HCT116 (cell line): ENCODE measurements at regions not wholly inside any gene's neighbourhood (a gene's known extent, or its start where the extent isn't known, plus 50 kb on each side); places are given as distances from the start of the nearest gene placed in this dataset.

Experiments
- ATAC-seq: fragments of 200-7000 bp; cut with Tn5 transposase; 2 replicates; pipeline ENCODE4 v1.9.1; 2020; ENCODE audit warnings: mild to moderate bottlenecking, moderate library complexity
- BruUV-seq: library from RNA; stranded (reverse); fragments of 400-500 nt; replicated peaks from 2 replicates; lab custom pipeline; 2021; lab: Mats Ljungman, UMichigan
- CTCF ChIA-PET: fragments of 300-600 bp; sonication (Branson Sonifier 250); formaldehyde crosslinking; loops from one replicate; lab custom pipeline; 2021; ENCODE audit warnings: antibody characterized with exemption; lab: Charles Lee
- POLR2A ChIA-PET: fragments of 300-600, 350-600 bp; sonication (Branson Sonifier 250); formaldehyde crosslinking; loops from one replicate; lab custom pipeline; 2021; ENCODE audit warnings: antibody characterized with exemption; lab: Charles Lee
- RAD21 ChIA-PET, 2 experiments: fragments of 300-600 bp; sonication (Branson Sonifier 250); formaldehyde crosslinking; loops; one replicate each; lab custom pipeline; 2023; ENCODE audit warnings: low total read pairs in 2 of 2; ENCODE audit not compliant: uncharacterized antibody in 2 of 2, unreplicated experiment in 2 of 2, low non-redundant PET in 1 of 2; lab: Charles Lee
- DNase-seq: peaks from one replicate; pipeline ENCODE4 v3.0.0-alpha.2; 2010; ENCODE audit warnings: low read depth, low spot score
- H2AFZ ChIP-seq: fragments of 200-600 bp; shearing (Covaris generic), sonication (generic); 2 replicates; pipeline ENCODE4 v1.6.1; 2017; ENCODE audit warnings: low read depth, mixed run types, mixed read lengths, antibody characterized with exemption, low read length; ENCODE audit not compliant: poor library complexity, severe bottlenecking
- H3K27ac ChIP-seq: 2 replicates; pipeline ENCODE4 v1.5.1; 2012; ENCODE audit warnings: low read depth, low read length
- H3K27me3 ChIP-seq: fragments of 200-600 bp; sonication (generic); 2 replicates; pipeline ENCODE4 v1.6.1; 2016; ENCODE audit warnings: mixed run types, low read length, mixed read lengths; ENCODE audit not compliant: insufficient read depth
- H3K36me3 ChIP-seq, 2 experiments: fragments of 200-500 bp in 1 of 2; fragments of 200-600 bp in 1 of 2; sonication (Bioruptor generic) in 1 of 2; sonication (generic) in 1 of 2; 2 replicates each; pipeline versions ENCODE4 v1.5.1 to v1.6.1; 2014 to 2016; ENCODE audit warnings: low read length in 2 of 2, inconsistent platforms in 1 of 2, mixed read lengths in 1 of 2, mixed run types in 1 of 2; ENCODE audit not compliant: insufficient read depth in 2 of 2, control insufficient read depth in 1 of 2
- H3K4me1 ChIP-seq, 2 experiments: fragments of 200-600 bp in 1 of 2; sonication (generic) in 1 of 2; 2 replicates each; pipeline versions ENCODE4 v1.5.1 to v1.6.1; 2012 to 2017; ENCODE audit warnings: low read length in 2 of 2, inconsistent platforms in 1 of 2, mild to moderate bottlenecking in 1 of 2, mixed read lengths in 1 of 2, mixed run types in 1 of 2, moderate library complexity in 1 of 2; ENCODE audit not compliant: insufficient read depth in 2 of 2, control insufficient read depth in 1 of 2
- H3K4me2 ChIP-seq: fragments of 200-600 bp; sonication (generic); 2 replicates; pipeline ENCODE4 v1.6.1; 2017; ENCODE audit warnings: mixed run types, low read length, mixed read lengths
- H3K4me3 ChIP-seq, 2 experiments: fragments of 200-600 bp in 1 of 2; sonication (generic) in 1 of 2; replicated peaks in 1 of 2; 2 replicates each; pipeline ENCODE4 v1.5.1; 2011 to 2016; ENCODE audit warnings: low read length in 2 of 2, control low read depth in 1 of 2, low read depth in 1 of 2, mild to moderate bottlenecking in 1 of 2, mixed read lengths in 1 of 2, mixed run types in 1 of 2
- H3K79me2 ChIP-seq: fragments of 200-600 bp; sonication (generic); 2 replicates; pipeline ENCODE4 v1.6.1; 2017; ENCODE audit warnings: mild to moderate bottlenecking, mixed run types, low read length, moderate library complexity, mixed read lengths; ENCODE audit not compliant: insufficient read depth
- H3K9ac ChIP-seq: fragments of 200-600 bp; sonication (generic); 2 replicates; pipeline ENCODE4 v1.6.1; 2016; ENCODE audit warnings: low read length, mixed read lengths
- H3K9me2 ChIP-seq: fragments of 200-600 bp; sonication (generic), shearing (Covaris generic); 2 replicates; pipeline ENCODE4 v1.6.1; 2017; ENCODE audit warnings: mixed run types, mild to moderate bottlenecking, moderate library complexity; ENCODE audit not compliant: insufficient read depth
- H3K9me3 ChIP-seq, 2 experiments: fragments of 200-500 bp in 1 of 2; fragments of 200-600 bp in 1 of 2; sonication (Bioruptor generic) in 1 of 2; sonication (generic) in 1 of 2; 2 replicates each; pipeline ENCODE4 v1.6.1; 2014 to 2017; ENCODE audit warnings: low read length in 2 of 2, mixed read lengths in 2 of 2, inconsistent platforms in 1 of 2, low read depth in 1 of 2, mild to moderate bottlenecking in 1 of 2, mixed run types in 1 of 2, moderate library complexity in 1 of 2; ENCODE audit not compliant: control insufficient read depth in 1 of 2, insufficient read depth in 1 of 2
- H4K20me1 ChIP-seq: fragments of 200-600 bp; sonication (generic), shearing (Covaris generic); 2 replicates; pipeline ENCODE4 v1.6.1; 2017; ENCODE audit warnings: mixed run types, mild to moderate bottlenecking, moderate library complexity; ENCODE audit not compliant: insufficient read depth
- CBX3 ChIP-seq: IDR thresholded peaks from 2 replicates; pipeline ENCODE4 v1.6.1; 2012; ENCODE audit warnings: low read depth
- CEBPB ChIP-seq: IDR thresholded peaks from 2 replicates; pipeline ENCODE4 v1.6.1; 2012; ENCODE audit warnings: low read depth
- CTCF ChIP-seq, 3 experiments: fragments of 200-600 bp in 1 of 3; sonication (generic) in 1 of 3; IDR thresholded peaks in 2 of 3; conservative IDR thresholded peaks in 1 of 3; 2 replicates each; pipeline ENCODE4 v1.5.1; 2012 to 2017; ENCODE audit warnings: low read depth in 2 of 3, low read length in 2 of 3, antibody characterized with exemption in 1 of 3, borderline replicate concordance in 1 of 3, control low read depth in 1 of 3, mild to moderate bottlenecking in 1 of 3, mixed read lengths in 1 of 3, mixed run types in 1 of 3, moderate library complexity in 1 of 3; ENCODE audit not compliant: insufficient read depth in 1 of 3
- EGR1 ChIP-seq: IDR thresholded peaks from 2 replicates; pipeline ENCODE4 v1.6.1; 2012; ENCODE audit warnings: low read depth
- ELF1 ChIP-seq: IDR thresholded peaks from 2 replicates; pipeline ENCODE4 v1.6.1; 2012; ENCODE audit warnings: low read depth, borderline replicate concordance
- EZH2 ChIP-seq: fragments of 200-600 bp; sonication (generic); IDR thresholded peaks from 2 replicates; pipeline ENCODE4 v1.6.1; 2017; ENCODE audit warnings: antibody characterized with exemption, mixed run types
- EZH2phosphoT487 ChIP-seq: fragments of 200-600 bp; IDR thresholded peaks from 2 replicates; pipeline ENCODE4 v1.6.1; 2018; ENCODE audit warnings: antibody characterized with exemption, borderline replicate concordance
- JUND ChIP-seq: IDR thresholded peaks from 2 replicates; pipeline ENCODE4 v1.6.1; 2012
- REST ChIP-seq: IDR thresholded peaks from 2 replicates; pipeline ENCODE4 v1.6.1; 2012; ENCODE audit warnings: low read depth
- SRF ChIP-seq: IDR thresholded peaks from 2 replicates; pipeline ENCODE4 v1.6.1; 2012; ENCODE audit warnings: low read depth
- YY1 ChIP-seq: IDR thresholded peaks from 2 replicates; pipeline ENCODE4 v1.6.1; 2011; ENCODE audit warnings: low read length, low read depth, moderate library complexity, mild to moderate bottlenecking; ENCODE audit not compliant: insufficient replicate concordance; ENCODE audit errors: extremely low read depth
- ZBTB33 ChIP-seq: IDR thresholded peaks from 2 replicates; pipeline ENCODE4 v1.6.1; 2011; ENCODE audit warnings: mild to moderate bottlenecking, low read length, moderate library complexity; ENCODE audit not compliant: insufficient replicate concordance; ENCODE audit errors: extremely low read depth
- ZFX ChIP-seq: fragments of 450-650 bp; IDR thresholded peaks from 2 replicates; pipeline ENCODE4 v1.6.1; 2017
- intact Hi-C: fragments of 100-400 bp; cut with micrococcal nuclease; formaldehyde crosslinking; loops from 2 replicates; pipeline ENCODE4 v1.10.0; 2022
- TF ChIP-seq, protein P1 (sequence below): IDR thresholded peaks from 2 replicates; pipeline ENCODE4 v1.6.1; 2012
- TF ChIP-seq, protein P2 (sequence below): IDR thresholded peaks from 2 replicates; pipeline ENCODE4 v1.6.1; 2012

DNA sequence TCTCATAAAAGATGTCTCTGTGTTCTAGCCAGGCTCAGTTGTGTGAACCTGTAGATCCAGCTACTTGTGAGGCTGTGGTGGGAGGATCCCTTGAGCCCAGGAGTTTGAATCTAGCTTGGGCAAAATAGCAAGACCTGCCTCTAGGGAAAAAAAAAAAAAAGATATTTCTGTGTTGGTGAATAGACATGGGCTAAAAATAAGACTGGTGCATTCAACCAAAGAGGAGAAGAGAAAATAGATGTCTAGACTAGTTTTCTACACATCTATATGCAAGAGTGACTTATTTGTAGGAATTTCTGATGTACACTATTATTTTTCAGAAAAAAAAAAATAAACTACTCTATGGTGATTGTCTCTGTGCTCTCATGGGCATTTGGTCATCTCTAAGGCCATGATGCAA is 555.1 kb downstream of the BCL11A start:
- Histone ChIP-seq H3K4me1 (no peaks in the 10 kb centered on the region), H2AFZ (no peak overlapping the region), H3K27ac (no peak overlapping the region), H3K27me3 (no peaks in the 10 kb centered on the region), H3K36me3 (no peaks in the 10 kb centered on the region), H3K4me3 (no peak overlapping the region), H3K4me2 (no peak overlapping the region), H3K9ac (no peak overlapping the region), H3K9me3 (no peaks in the 10 kb centered on the region), H4K20me1 (no peaks in the 10 kb centered on the region), H3K9me2 (no peaks in the 10 kb centered on the region), H3K79me2 (no peaks in the 10 kb centered on the region)
- POLR2A ChIA-PET, result no interaction called here
- ATAC-seq (no peak), DNase-seq (no peak)
- intact Hi-C loops, result no loop called here
- no TSS peak for BruUV-seq
- CTCF ChIA-PET, result no interaction called here
- TF ChIP-seq EZH2, result no peak
- no peak for TF ChIP-seq JUND
- TF ChIP-seq CTCF (IDR thresholded peaks at IDR 0.05 in 2 of 3, conservative IDR thresholded peaks at IDR 0.05 in 1 of 3; ENCODE audit: borderline replicate concordance in 1 of 3, insufficient read depth in 1 of 3, low read depth in 2 of 3, low read length in 2 of 3), result no peak
- TF ChIP-seq SRF, result no peak
- TF ChIP-seq REST, result no peak
- TF ChIP-seq, protein P1, sequence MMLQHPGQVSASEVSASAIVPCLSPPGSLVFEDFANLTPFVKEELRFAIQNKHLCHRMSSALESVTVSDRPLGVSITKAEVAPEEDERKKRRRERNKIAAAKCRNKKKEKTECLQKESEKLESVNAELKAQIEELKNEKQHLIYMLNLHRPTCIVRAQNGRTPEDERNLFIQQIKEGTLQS, result no peak
- TF ChIP-seq, protein P2, sequence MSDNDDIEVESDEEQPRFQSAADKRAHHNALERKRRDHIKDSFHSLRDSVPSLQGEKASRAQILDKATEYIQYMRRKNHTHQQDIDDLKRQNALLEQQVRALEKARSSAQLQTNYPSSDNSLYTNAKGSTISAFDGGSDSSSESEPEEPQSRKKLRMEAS, result no peak
- no peak for TF ChIP-seq EZH2phosphoT487
- TF ChIP-seq ZFX, result no peak
- no peak for TF ChIP-seq YY1
- no peak for TF ChIP-seq ELF1
- TF ChIP-seq CBX3, result no peak
- no peak for TF ChIP-seq ZBTB33
- no peak for TF ChIP-seq CEBPB
- no peak for TF ChIP-seq EGR1
- RAD21 ChIA-PET, result no interaction called here
